HG03159 (cell line): ENCODE measurements at regions not wholly inside any gene's neighbourhood (a gene's known extent, or its start where the extent isn't known, plus 50 kb on each side); places are given as distances from the start of the nearest gene placed in this dataset.
"Not testable (repeated sequence)": the region's sequence is repeated elsewhere in the genome, so short reads cannot be mapped to it uniquely, and the experiment has no call there.

Source experiments
- ATAC-seq: cut with Tn5 transposase; IDR thresholded peaks from one replicate; pipeline ENCODE4 v1.9.1; 2021; ENCODE audit warnings: mild to moderate bottlenecking, moderate library complexity; ENCODE audit not compliant: unreplicated experiment

- ATAC-seq = no peak
These were observed 89.2 kb upstream of the SLC6A11 start for GRCh38 chr3:10726787-10727186.

GRCh38 chr3:10729439-10729838 lies 86.6 kb upstream of the SLC6A11 start:
- no peak for ATAC-seq

GRCh38 chr3:10732292-10732691 lies 83.7 kb upstream of the SLC6A11 start:
- ATAC-seq = no peak

GRCh38 chr3:10733297-10733696 lies 82.7 kb upstream of the SLC6A11 start:
- ATAC-seq = no peak

- not testable (repeated sequence) for ATAC-seq
These were observed 79.6 kb upstream of the SLC6A11 start for GRCh38 chr3:10736444-10736843.

- ATAC-seq = no peak
These were observed 78.2 kb upstream of the SLC6A11 start for GRCh38 chr3:10737785-10738184.

- ATAC-seq = no peak
These were observed 77.2 kb upstream of the SLC6A11 start for GRCh38 chr3:10738688-10739372.

- no peak for ATAC-seq
These were observed 75.1 kb upstream of the SLC6A11 start for GRCh38 chr3:10740954-10741353.

- ATAC-seq = no peak
These were observed 73.9 kb upstream of the SLC6A11 start for GRCh38 chr3:10741891-10742671.

GRCh38 chr3:10743366-10744097 lies 72.5 kb upstream of the SLC6A11 start:
- no peak for ATAC-seq

GRCh38 chr3:10744098-10744465 lies 71.9 kb upstream of the SLC6A11 start:
- no peak for ATAC-seq

GRCh38 chr3:10745392-10745791 lies 70.6 kb upstream of the SLC6A11 start:
- ATAC-seq = no peak

- ATAC-seq = no peak
These were observed 70.0 kb upstream of the SLC6A11 start for GRCh38 chr3:10746001-10746400.

- ATAC-seq = no peak
These were observed 69.3 kb upstream of the SLC6A11 start for GRCh38 chr3:10746684-10747083.

- no peak for ATAC-seq
These were observed 68.7 kb upstream of the SLC6A11 start for GRCh38 chr3:10747341-10747740.

GRCh38 chr3:10748040-10748439 lies 68.0 kb upstream of the SLC6A11 start:
- ATAC-seq = no peak

GRCh38 chr3:10753964-10754363 lies 62.1 kb upstream of the SLC6A11 start:
- no peak for ATAC-seq

- no peak for ATAC-seq
These were observed 59.5 kb upstream of the SLC6A11 start for GRCh38 chr3:10756546-10756945.

GRCh38 chr3:10757021-10757820 lies 58.8 kb upstream of the SLC6A11 start:
- ATAC-seq = no peak

GRCh38 chr3:10757821-10758130 lies 58.3 kb upstream of the SLC6A11 start:
- no peak for ATAC-seq
